ENCODE measurements at regions not wholly inside any gene's neighbourhood (a gene's known extent, or its start where the extent isn't known, plus 50 kb on each side); places are given as distances from the start of the nearest gene placed in this dataset.

DNA sequence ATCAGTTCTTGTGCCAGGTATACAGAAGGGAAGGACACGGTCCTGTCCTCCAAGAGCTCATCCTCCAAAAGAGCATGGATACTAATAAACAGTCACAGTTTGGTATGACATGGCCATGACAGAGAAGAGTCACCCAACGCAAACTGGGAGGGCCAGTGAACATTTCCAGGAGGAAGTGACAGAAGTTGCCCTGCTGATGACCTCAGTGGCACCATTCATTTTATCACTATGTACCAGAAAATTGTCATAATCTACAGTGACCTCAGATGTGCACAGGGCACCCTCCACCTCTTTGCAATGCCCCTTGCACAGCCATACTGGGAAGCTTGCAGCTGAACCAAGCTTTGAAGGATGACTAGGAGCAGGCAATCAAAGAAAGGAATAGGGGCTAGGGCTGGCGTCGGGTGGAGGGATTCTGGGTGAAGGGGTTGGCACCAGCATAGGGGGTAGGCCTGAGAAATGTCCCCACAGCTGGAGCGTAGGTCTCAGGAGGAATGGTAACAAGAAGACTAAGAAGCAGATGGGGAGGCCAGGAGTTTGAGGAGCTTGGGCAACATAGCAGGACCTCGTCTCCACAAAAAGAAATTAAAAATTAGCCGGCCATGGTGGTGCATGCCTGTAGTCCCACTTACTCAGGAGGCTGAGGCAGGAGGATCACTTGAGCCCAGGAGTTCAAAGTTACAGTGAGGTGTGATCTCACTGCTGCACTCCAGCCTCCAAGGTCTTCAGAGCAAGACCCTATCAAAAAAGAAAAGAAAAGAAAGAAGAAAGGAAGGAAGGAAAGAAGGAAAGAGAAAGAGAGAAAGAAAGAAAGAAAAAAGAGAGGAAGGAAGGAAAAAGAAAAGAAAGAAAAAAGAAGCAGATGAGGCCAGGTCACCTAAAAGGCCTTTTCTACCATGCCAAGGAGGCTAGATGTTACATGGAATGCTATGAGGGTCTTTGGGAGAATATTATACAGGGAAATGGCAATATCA, 65.3 kb upstream of the SNX9 start:
- TF ChIP-seq, protein P1, sequence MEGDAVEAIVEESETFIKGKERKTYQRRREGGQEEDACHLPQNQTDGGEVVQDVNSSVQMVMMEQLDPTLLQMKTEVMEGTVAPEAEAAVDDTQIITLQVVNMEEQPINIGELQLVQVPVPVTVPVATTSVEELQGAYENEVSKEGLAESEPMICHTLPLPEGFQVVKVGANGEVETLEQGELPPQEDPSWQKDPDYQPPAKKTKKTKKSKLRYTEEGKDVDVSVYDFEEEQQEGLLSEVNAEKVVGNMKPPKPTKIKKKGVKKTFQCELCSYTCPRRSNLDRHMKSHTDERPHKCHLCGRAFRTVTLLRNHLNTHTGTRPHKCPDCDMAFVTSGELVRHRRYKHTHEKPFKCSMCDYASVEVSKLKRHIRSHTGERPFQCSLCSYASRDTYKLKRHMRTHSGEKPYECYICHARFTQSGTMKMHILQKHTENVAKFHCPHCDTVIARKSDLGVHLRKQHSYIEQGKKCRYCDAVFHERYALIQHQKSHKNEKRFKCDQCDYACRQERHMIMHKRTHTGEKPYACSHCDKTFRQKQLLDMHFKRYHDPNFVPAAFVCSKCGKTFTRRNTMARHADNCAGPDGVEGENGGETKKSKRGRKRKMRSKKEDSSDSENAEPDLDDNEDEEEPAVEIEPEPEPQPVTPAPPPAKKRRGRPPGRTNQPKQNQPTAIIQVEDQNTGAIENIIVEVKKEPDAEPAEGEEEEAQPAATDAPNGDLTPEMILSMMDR (conservative IDR thresholded peaks at IDR 0.05): no peak
- TF ChIP-seq ZFX (IDR thresholded peaks at IDR 0.05): no peak
